Hippocampal formation (tissue), 2 donors: ENCODE measurements at regions not wholly inside any gene's neighbourhood (a gene's known extent, or its start where the extent isn't known, plus 50 kb on each side); places are given as distances from the start of the nearest gene placed in this dataset.
"Not testable (repeated sequence)": the region's sequence is repeated elsewhere in the genome, so short reads cannot be mapped to it uniquely, and the experiment has no call there.

ENCODE experiments used
- DNase-seq, 2 donors: peaks; one replicate each; lab custom pipeline; 2025; lab: John Stamatoyannopoulos, UW

- DNase-seq, result no peak
Observed at GRCh38 chr7:67301667-67302066, 305.0 kb downstream of the TYW1 start.

GRCh38 chr7:67302113-67303039, 305.7 kb downstream of the TYW1 start:
- peak; percentile 97 for DNase-seq

- DNase-seq, result not testable (repeated sequence)
Observed at GRCh38 chr7:67304846-67305245, 308.2 kb downstream of the TYW1 start.

GRCh38 chr7:67306331-67306730, 309.7 kb downstream of the TYW1 start:
- DNase-seq, result no peak

GRCh38 chr7:67309764-67310549, 313.3 kb downstream of the TYW1 start:
- no peak for DNase-seq

GRCh38 chr7:67311901-67312300, 315.3 kb downstream of the TYW1 start:
- DNase-seq, result no peak

- no peak for DNase-seq
Observed at GRCh38 chr7:67313213-67313612, 316.6 kb downstream of the TYW1 start.

GRCh38 chr7:67316902-67317301, 320.3 kb downstream of the TYW1 start:
- DNase-seq, result not testable (repeated sequence)

GRCh38 chr7:67328257-67328656, 331.6 kb downstream of the TYW1 start:
- not testable (repeated sequence) for DNase-seq

GRCh38 chr7:67335165-67335564, 338.5 kb downstream of the TYW1 start:
- DNase-seq, result not testable (repeated sequence)

GRCh38 chr7:67335663-67336062, 339.0 kb downstream of the TYW1 start:
- not testable (repeated sequence) for DNase-seq

- DNase-seq, result not testable (repeated sequence)
Observed at GRCh38 chr7:67338545-67338944, 341.9 kb downstream of the TYW1 start.

GRCh38 chr7:67341153-67341768, 344.6 kb downstream of the TYW1 start:
- no peak for DNase-seq

- DNase-seq, result no peak
Observed at GRCh38 chr7:67343114-67343513, 346.5 kb downstream of the TYW1 start.

GRCh38 chr7:67343572-67343971, 346.9 kb downstream of the TYW1 start:
- no peak for DNase-seq

GRCh38 chr7:67344481-67345193, 348.0 kb downstream of the TYW1 start:
- no peak for DNase-seq

GRCh38 chr7:67346126-67346525, 349.5 kb downstream of the TYW1 start:
- DNase-seq, result no peak

- no peak for DNase-seq
Observed at GRCh38 chr7:67346876-67347275, 350.2 kb downstream of the TYW1 start.

GRCh38 chr7:67348171-67348570, 351.5 kb downstream of the TYW1 start:
- DNase-seq, result no peak

GRCh38 chr7:67357653-67358052, 361.0 kb downstream of the TYW1 start:
- not testable (repeated sequence) for DNase-seq

GRCh38 chr7:67358316-67358715, 361.7 kb downstream of the TYW1 start:
- not testable (repeated sequence) for DNase-seq

- DNase-seq, result not testable (repeated sequence)
Observed at GRCh38 chr7:67358738-67359137, 362.1 kb downstream of the TYW1 start.
